NCI-H526 (cell line): ENCODE measurements at regions not wholly inside any gene's neighbourhood (a gene's known extent, or its start where the extent isn't known, plus 50 kb on each side); places are given as distances from the start of the nearest gene placed in this dataset.

Source experiments
- DNase-seq, 2 experiments: peaks; one replicate each; lab custom pipeline; 2025; lab: John Stamatoyannopoulos, UW

GRCh38 chr2:65688141-65688886 lies 255.9 kb upstream of the SPRED2 start:
- no peak for DNase-seq

GRCh38 chr2:65687614-65688013 lies 255.2 kb upstream of the SPRED2 start:
- no peak for DNase-seq

DNA sequence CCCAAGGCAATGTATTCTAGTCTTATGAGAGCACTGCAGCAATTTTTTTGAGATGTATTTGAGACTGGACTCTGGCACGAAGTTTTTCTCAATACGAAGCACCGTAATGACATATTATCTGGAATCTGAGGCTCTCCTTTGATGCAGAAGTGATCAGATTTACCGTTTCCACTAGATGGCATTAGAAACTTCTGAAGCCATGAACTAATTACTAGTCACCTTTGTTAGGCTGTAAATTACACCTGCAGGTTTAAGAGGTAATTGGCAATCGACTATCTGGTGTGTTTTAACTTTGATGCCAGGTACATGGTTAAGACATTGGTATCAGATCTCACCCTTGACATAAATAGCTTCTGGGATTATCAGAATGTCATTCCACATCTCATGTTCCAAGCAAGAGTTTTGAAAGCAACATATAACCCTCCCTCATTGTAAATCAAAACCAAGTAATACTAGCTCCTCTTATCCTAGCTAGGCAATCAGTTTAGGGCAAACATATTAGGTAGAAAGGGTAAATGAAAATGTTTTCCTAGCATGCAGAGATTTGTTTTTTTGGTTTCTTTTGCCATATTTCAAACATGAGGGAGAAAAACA lies 254.6 kb upstream of the SPRED2 start:
- peak in 1 of 2 experiments; percentile 15 for DNase-seq

DNA sequence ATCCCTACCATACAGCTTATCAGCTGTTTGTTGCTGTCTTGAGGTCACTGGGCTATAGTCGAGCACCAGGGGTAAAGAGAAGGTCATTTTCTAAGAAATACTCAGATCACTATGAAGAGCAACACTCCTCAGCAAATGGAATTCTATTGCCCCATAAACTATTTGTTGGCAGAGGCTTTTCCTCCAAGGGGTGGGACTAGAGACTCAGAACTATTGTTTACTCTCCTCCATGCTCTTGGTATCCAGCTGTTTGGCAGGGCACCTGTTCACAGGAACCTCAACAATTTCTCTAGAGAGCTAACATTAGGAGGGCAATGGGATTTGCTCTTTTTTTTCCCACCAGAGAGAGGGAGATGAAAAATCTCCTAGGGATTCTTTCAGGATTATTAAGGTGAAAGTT lies 249.1 kb upstream of the SPRED2 start:
- DNase-seq: no peak

DNA sequence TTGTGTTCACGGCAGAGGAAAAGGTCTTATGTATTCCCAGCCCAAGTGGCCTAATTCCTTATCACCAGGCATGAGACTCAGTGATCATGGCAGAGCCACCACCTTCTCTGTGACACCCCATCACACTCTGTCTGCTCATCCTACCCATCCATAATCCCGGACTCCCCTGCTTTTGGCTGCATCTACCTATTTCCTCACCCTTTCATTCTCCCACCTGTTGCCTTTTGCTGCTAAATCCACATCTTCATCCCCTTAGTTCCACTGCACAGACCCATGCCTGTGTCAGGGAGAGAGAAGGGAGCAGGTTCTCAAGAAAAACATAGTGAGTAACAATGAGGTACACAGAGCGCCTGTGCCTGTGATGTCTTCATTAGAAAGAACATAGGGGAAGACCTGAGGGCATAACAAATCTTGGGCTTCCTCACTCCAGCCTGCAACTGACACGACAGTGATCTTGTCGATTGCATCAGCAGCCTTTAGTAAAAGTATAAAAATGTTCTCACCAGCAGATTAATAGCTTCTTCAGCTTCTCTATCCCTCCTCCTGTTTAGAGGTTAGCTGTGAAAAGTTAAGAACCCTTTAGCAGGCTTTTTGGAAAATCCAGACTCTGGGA lies 246.5 kb upstream of the SPRED2 start:
- DNase-seq: no peak

DNA sequence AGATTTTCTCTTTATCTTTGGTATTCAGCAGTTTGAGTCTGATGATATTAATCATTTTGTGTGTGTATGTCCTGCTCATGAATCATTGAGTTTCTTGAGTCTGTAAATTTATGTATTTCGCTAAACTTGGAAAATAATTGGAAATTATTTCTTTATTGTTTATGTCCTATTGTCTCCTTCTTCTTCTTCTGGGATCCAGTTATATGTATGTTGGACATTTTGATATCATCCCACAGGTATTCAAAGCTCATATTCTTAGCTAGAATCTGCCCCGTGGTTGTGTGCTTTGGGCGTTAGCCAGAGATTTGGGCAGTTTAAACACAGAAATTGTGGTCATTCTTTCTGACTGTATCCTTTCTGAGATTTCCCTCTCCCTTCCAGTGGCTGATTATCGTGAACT lies 243.0 kb upstream of the SPRED2 start:
- DNase-seq: no peak

DNA sequence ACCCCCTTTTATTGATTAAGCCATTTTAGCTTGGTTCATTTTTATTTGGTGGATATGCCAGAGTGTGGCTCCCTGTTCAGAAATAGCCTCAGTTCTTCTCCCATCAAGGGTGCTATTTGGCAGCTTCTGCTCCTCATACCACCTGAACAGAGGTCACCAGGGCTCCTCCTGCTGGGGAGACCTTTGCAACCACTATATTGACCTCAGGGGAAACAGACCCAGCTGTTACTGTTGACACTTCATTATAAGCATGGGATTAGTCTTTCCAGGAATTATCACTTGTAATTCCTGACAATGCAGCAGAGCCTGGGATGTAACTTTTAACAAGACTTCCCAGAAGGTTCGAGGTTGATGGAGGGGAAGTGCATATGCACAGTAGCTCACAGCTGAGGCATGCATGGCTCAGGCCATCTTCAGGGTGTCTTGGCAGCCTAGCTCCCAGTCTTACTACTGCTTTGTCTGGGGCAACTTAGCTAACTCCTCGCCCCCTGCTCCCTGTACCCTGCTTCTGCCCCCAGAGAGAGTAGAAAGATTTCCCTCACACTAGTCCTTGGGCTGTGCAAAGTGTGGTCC lies 239.4 kb upstream of the SPRED2 start:
- no peak for DNase-seq

DNA sequence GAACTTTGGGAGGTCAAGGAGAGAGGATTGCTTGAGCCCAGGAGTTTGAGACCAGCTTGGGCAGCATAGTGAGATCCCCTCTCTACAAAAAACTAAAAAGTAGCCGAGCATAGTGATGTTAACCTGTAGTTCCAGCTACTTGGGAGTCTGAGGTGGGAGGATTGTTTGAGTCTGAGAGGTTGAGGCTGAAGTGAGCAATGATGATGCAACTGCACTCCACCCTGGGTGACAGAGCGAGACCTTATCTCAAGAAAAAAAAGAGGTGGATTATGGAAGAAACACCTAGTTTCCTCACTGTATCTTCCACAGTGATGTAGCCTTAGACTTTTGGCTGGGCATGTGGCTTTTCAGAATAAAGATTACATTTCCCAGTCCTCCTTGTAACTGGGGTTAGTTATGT lies 237.2 kb upstream of the SPRED2 start:
- DNase-seq: no peak

GRCh38 chr2:65668744-65669143 lies 236.3 kb upstream of the SPRED2 start:
- DNase-seq: no peak

GRCh38 chr2:65666156-65666725 lies 233.8 kb upstream of the SPRED2 start:
- no peak for DNase-seq

GRCh38 chr2:65664931-65665330 lies 232.5 kb upstream of the SPRED2 start:
- no peak for DNase-seq

DNA sequence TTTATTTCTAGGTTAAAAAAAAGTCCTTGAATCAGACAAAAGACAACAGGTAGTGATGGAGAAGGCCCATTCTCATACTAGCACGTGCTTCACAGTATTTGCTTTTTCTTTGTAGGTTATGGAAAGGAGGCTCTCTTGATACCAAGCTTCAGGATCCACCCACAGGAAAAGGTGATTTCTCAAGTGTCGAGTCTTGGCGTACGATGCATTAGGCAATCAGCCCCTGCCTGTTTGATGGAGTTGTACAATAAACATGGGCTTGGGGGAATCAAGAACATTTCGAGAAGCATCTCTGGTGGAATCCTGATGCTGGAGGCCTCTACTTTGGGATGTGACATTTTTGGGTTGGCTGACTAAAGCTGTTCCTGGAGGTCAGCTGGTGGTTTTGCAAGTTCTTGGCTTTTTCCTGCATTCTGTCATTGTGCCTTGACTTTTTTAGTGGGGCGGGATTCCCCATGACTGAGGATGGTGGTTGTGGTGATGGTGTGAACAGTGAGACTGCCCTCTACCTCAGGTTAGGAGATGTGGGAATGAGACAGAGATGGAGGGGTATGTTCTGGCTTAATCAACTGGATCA lies 231.5 kb upstream of the SPRED2 start:
- DNase-seq: no peak

GRCh38 chr2:65662654-65663432 lies 230.4 kb upstream of the SPRED2 start:
- DNase-seq: no peak

DNA sequence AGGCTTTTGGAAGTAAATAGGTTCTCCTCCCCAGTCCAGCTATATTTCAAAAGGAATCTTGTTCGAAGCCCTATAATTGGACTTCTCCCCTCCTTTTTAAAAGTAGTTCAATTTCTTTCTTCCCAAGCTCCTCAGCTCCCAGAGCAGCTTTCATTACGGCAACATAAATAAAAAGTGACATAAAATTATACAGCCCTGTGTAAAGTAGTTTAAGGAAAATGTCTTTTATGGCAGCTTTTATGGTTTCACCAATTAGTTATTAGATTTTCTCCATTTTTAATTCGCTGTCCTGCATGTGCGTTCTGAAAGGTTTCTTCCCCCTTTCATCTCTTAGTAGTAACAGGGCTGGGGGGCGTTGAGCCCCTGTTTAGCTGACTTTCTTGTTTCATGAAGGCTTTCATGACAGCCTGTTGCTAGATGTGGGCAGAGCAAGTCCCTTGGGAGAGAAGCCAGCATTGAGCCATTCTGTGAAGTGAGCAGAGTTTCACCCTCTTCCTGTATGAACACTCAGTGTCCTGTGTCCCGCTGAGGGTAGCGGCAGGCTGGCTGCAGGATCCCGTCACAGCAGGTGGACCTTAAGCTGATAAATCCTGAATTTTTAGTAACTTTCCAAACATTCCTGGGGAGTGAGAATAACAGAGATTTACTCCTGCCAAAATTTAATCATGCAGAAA lies 229.7 kb upstream of the SPRED2 start:
- DNase-seq: no peak

DNA sequence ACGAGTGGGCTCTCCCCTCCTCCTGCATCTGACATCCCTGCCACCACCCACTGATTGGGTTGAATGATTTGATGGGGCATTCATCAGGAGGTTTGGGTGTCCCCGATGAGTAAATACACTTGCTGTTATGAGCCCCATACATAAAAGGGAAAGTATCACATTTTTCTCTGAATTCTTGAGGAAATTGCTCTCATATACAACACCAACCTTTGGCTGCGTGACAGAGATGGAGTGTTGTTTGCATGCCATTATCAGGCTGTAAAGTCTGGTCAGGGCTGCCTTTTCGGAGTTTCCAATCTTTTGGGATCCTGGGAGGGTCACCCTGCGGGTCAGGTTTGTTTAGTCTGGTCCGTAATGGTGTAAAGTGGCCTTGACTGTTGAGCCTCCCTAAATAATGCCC lies 227.9 kb upstream of the SPRED2 start:
- DNase-seq: no peak

- DNase-seq: no peak
Observed at GRCh38 chr2:65658881-65659280, 226.5 kb upstream of the SPRED2 start.

DNA sequence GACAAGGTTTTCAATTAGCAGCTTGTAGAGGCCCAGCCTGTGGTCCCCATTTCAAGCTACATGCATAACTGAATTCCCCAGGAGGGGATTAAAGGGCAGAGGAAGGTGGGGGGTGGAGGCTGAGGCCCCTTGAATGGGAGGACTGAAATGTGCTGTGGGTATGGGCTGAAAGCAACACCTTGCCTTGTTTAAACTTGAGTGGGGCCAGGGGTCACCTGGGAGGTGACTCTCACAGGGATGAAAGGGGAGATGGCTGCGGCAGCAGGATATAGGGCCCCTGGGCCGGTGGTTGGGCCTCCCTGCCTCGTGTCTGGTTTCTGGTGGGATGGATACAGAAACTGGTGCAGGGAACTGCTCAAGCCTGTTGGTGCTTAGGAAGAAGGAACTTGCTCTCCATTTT lies 225.9 kb upstream of the SPRED2 start:
- DNase-seq: no peak

DNA sequence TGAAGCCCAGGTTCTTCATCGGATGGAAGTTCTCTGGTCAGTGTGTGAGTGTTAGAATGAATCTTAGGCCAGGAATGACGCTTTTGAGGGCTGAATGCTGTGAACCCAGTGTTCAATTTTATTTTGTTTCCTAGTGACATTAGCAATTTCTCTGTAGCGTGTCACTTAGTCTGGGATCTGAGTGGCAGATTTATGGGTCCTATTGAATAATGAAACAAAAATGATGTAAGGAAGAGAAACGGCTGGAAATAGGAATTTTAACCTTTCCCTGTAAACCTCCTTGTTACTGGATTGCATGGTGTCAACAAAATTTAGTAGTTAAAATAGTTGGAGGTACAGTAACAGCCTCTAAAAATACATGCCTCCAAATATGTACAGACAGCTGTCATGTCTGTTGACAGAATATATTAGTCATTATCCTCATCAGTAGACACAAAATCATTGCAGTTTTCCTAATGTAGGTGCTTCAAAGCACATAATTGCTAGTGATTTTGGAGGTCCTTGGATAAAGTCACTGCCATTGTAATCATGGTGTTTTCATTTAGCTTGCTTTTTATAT lies 223.8 kb upstream of the SPRED2 start:
- no peak for DNase-seq

DNA sequence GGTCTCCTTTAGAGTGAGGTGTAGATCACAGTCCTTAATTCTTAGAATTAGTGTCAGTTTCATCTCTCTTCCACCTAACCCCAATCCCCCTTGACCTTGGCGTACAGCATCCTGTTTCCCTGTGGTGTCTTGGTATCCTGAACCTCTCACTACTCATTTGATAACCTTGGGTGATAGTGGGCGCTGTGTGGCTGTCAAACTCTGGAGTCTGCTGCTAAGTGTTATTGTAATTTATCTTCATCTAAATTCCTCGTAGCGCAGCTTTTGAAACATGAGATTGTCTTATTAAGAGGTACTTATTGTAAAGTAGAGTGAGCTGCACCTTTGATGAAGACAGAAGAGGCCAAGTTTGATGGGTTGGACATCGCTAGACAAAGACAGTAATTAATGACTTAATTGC lies 222.6 kb upstream of the SPRED2 start:
- DNase-seq: no peak

GRCh38 chr2:65654496-65654895 lies 222.1 kb upstream of the SPRED2 start:
- DNase-seq: peak in 1 of 2 experiments; percentile 8

- DNase-seq: no peak
Observed at GRCh38 chr2:65652066-65652465, 219.7 kb upstream of the SPRED2 start.
